ENCODE measurements at regions not wholly inside any gene's neighbourhood (a gene's known extent, or its start where the extent isn't known, plus 50 kb on each side); places are given as distances from the start of the nearest gene placed in this dataset.

GRCh38 chr2:208939852-208940251, 484.0 kb upstream of the MAP2 start:
- no peak for TF ChIP-seq CTCF (IDR thresholded peaks at IDR 0.05; ENCODE audit: insufficient read depth, low read length, poor library complexity, severe bottlenecking)
- H3K36me3 ChIP-seq (ENCODE audit: control insufficient read depth, insufficient read depth, low read length) = no peaks in the 10 kb centered on the region
- DNase-seq (ENCODE audit: extremely low read depth, insufficient read length) = no peak
- no peaks in the 10 kb centered on the region for H3K27me3 ChIP-seq (replicated peaks; ENCODE audit: control insufficient read depth, insufficient read depth, low read length)
- H3K4me3 ChIP-seq (replicated peaks; ENCODE audit: low read depth, low read length) = no peak overlapping the region

- Histone ChIP-seq H3K36me3 (ENCODE audit: control insufficient read depth, insufficient read depth, low read length) (no peaks in the 10 kb centered on the region), H3K4me3 (replicated peaks; ENCODE audit: low read depth, low read length) (no peak overlapping the region), H3K27me3 (replicated peaks; ENCODE audit: control insufficient read depth, insufficient read depth, low read length) (no peaks in the 10 kb centered on the region)
- TF ChIP-seq CTCF (IDR thresholded peaks at IDR 0.05; ENCODE audit: insufficient read depth, low read length, poor library complexity, severe bottlenecking) = no peak
- DNase-seq (ENCODE audit: extremely low read depth, insufficient read length) = no peak
Observed at GRCh38 chr2:208945719-208946256, 478.1 kb upstream of the MAP2 start.

- H3K36me3 ChIP-seq (ENCODE audit: control insufficient read depth, insufficient read depth, low read length) = no peaks in the 10 kb centered on the region
- no peak for DNase-seq (ENCODE audit: extremely low read depth, insufficient read length)
- H3K4me3 ChIP-seq (replicated peaks; ENCODE audit: low read depth, low read length) = no peak overlapping the region
- TF ChIP-seq CTCF (IDR thresholded peaks at IDR 0.05; ENCODE audit: insufficient read depth, low read length, poor library complexity, severe bottlenecking) = no peak
- no peaks in the 10 kb centered on the region for H3K27me3 ChIP-seq (replicated peaks; ENCODE audit: control insufficient read depth, insufficient read depth, low read length)
Observed at GRCh38 chr2:208948073-208948472, 475.8 kb upstream of the MAP2 start.

- H3K36me3 ChIP-seq (ENCODE audit: control insufficient read depth, insufficient read depth, low read length) = no peaks in the 10 kb centered on the region
- no peak overlapping the region for H3K4me3 ChIP-seq (replicated peaks; ENCODE audit: low read depth, low read length)
- TF ChIP-seq CTCF (IDR thresholded peaks at IDR 0.05; ENCODE audit: insufficient read depth, low read length, poor library complexity, severe bottlenecking) = no peak
- no peak for DNase-seq (ENCODE audit: extremely low read depth, insufficient read length)
- H3K27me3 ChIP-seq (replicated peaks; ENCODE audit: control insufficient read depth, insufficient read depth, low read length) = no peaks in the 10 kb centered on the region
Observed at GRCh38 chr2:208970070-208970469, 453.8 kb upstream of the MAP2 start.

GRCh38 chr2:208977582-208977981, 446.3 kb upstream of the MAP2 start:
- Histone ChIP-seq H3K36me3 (ENCODE audit: control insufficient read depth, insufficient read depth, low read length) (no peaks in the 10 kb centered on the region), H3K27me3 (replicated peaks; ENCODE audit: control insufficient read depth, insufficient read depth, low read length) (no peaks in the 10 kb centered on the region), H3K4me3 (replicated peaks; ENCODE audit: low read depth, low read length) (no peak overlapping the region)
- no peak for TF ChIP-seq CTCF (IDR thresholded peaks at IDR 0.05; ENCODE audit: insufficient read depth, low read length, poor library complexity, severe bottlenecking)
- DNase-seq (ENCODE audit: extremely low read depth, insufficient read length) = no peak

- H3K36me3 ChIP-seq (ENCODE audit: control insufficient read depth, insufficient read depth, low read length) = no peaks in the 10 kb centered on the region
- no peaks in the 10 kb centered on the region for H3K27me3 ChIP-seq (replicated peaks; ENCODE audit: control insufficient read depth, insufficient read depth, low read length)
- no peak overlapping the region for H3K4me3 ChIP-seq (replicated peaks; ENCODE audit: low read depth, low read length)
- no peak for DNase-seq (ENCODE audit: extremely low read depth, insufficient read length)
- TF ChIP-seq CTCF (IDR thresholded peaks at IDR 0.05; ENCODE audit: insufficient read depth, low read length, poor library complexity, severe bottlenecking) = no peak
Observed at GRCh38 chr2:208978946-208979345, 444.9 kb upstream of the MAP2 start.
